ENCODE measurements at regions not wholly inside any gene's neighbourhood (a gene's known extent, or its start where the extent isn't known, plus 50 kb on each side); places are given as distances from the start of the nearest gene placed in this dataset.
"Not testable (repeated sequence)": the region's sequence is repeated elsewhere in the genome, so short reads cannot be mapped to it uniquely, and the experiment has no call there.

DNA sequence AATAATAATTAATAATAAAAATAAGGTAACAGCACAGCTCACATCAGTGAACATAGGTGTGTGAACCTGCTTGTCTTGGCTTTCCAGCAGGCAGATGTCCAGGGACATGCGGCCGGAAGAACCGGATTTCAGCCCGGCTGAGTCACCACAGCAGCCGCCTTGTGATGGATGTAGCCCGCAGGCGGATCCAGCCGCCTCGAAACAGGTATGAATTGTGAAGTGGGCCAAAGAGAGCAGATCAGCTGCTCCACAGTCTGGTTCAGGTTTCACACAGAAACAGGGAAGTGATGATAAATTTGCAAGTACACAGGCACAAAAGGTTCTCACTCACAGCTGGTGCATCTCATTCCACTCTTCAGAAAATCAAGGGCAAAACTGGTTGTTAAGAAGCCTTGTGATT lies 55.1 kb downstream of the ID4 start:
- DNase-seq (ENCODE audit: low read depth in 2 of 2), result no peak

- DNase-seq (ENCODE audit: low read depth in 2 of 2), result no peak
Observed at GRCh38 chr6:19895866-19896692, 58.9 kb downstream of the ID4 start.

GRCh38 chr6:19896693-19897010 lies 59.5 kb downstream of the ID4 start:
- no peak for DNase-seq (ENCODE audit: low read depth in 2 of 2)

GRCh38 chr6:19898141-19898740 lies 61.1 kb downstream of the ID4 start:
- DNase-seq (ENCODE audit: low read depth in 2 of 2), result no peak

GRCh38 chr6:19902201-19902600 lies 65.0 kb downstream of the ID4 start:
- no peak for DNase-seq (ENCODE audit: low read depth in 2 of 2)

DNA sequence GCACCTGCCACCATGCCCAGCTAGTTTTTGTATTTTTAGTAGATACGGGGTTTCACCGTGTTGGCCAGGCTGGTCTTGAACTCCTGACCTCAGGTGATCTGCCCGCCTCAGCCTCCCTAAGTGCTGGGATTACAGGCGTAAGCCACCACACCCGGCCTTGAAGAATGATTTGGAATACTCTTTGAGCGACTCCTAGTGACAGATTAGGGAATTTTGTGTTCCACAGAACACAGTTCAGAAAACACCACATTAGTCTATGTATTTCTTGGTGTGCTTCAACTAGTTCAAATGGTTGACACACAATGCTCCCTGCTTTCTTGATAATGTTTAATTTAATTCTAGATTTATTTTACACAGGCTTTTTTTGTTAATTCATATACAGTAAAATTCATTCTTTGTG lies 67.2 kb downstream of the ID4 start:
- DNase-seq (ENCODE audit: low read depth in 2 of 2), result not testable (repeated sequence)

- DNase-seq (ENCODE audit: low read depth in 2 of 2), result no peak
Observed at GRCh38 chr6:19905584-19905983, 68.4 kb downstream of the ID4 start.

DNA sequence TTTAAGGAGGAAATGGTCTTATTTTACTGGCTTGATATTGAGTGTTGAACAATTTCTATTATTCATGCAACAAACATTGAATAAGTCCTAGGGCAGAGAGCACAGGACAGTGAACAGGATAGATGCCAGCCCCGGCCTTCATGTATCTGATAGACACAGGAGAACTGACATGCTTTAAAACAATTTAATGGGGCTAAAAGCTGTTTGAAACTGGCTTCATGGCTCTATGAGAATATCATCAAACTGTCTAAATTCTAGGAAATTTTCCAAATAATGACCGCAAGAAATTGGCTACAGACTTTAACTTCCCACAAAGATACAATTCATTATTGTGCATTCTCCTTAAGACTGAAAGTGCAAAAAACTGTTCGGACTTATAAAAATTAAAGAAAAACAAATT lies 69.0 kb downstream of the ID4 start:
- no peak for DNase-seq (ENCODE audit: low read depth in 2 of 2)

GRCh38 chr6:19911223-19911622 lies 74.1 kb downstream of the ID4 start:
- DNase-seq (ENCODE audit: low read depth in 2 of 2), result no peak

DNA sequence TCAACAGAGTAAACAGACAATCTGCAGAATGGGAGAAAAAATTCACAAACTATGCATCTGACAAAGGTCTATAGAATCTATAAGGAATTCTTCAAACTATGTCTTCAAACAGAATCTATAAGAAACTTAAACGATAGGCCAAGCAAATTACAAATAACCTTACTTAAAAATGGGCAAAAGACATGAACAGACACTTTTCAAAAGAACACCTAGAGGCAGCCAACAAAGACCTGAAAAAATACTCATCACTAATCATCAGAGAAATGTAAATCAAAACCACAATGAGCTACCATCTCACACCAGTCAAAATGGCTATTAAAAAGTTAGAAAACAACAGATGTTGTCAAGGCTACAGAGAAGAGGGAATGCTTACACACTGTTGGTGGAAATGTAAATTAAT lies 81.3 kb downstream of the ID4 start:
- no peak for DNase-seq (ENCODE audit: low read depth in 2 of 2)

DNA sequence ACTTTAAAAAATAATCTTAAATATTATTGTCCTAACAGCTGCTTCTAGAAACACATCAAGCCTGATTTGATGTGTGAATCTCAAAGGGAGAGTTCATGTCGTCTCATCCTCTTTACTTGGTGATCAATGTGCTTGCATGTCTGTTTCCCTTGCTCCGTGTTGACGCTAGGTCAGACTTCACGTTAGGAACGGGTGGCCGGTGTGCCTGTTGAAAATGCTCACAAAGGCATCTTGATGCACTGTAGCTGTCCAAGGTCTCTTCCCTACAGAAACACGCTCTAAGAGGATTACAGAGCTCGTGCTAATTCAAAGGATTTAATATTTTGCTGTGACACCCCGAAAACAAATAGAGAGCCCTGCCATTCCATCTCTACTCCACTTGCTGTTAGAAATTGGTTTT lies 84.6 kb downstream of the ID4 start:
- DNase-seq (ENCODE audit: low read depth in 2 of 2), result no peak

GRCh38 chr6:19925533-19925932 lies 88.4 kb downstream of the ID4 start:
- no peak for DNase-seq (ENCODE audit: low read depth in 2 of 2)

GRCh38 chr6:19928461-19928860 lies 91.3 kb downstream of the ID4 start:
- no peak for DNase-seq (ENCODE audit: low read depth in 2 of 2)

DNA sequence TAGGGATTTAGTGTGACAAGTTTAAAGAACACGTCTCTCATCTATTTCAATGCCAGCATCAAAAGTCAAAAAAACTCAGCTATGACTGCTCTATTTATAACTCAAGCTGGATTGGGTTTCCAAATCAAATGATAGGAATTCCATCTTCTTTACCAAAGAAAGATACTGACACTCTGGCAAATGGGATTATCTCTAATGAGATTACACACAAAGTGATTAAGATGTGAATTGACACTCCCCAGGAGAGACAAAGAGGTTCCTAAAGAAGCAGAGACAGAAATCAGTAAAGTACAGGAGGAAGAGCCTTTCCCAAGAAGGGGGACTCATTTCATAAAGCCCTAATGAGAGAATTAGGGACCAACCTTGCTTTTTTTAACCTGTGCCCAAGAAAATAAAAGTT lies 92.1 kb downstream of the ID4 start:
- DNase-seq (ENCODE audit: low read depth in 2 of 2), result no peak

DNA sequence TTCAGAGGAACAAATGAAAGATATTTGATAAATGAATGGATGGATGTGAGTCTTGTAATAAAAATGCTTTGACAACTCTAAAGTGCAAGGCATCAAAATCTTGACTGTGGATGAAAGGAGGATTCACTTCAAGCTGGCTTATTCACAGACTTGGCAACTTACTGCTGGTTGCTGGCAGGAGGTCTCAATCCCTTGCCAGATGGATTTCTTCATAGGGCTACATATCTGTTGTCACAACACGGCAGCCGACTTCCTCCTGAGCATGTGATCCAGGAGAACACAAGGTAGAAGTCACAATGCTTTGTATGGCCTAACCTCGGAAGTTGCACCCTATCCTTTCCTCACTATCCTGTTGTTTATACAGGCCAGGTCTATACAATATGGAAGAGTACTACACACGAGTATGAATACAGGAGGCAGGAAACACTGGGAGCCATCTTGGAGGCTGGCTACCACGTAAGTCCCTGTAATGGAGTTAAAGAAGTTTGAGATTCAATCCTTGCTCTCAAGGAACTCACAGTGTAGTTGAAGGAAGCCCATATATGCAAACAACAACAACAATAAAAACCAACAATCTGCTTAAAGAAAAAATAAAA lies 97.9 kb downstream of the ID4 start:
- DNase-seq (ENCODE audit: low read depth in 2 of 2), result no peak

DNA sequence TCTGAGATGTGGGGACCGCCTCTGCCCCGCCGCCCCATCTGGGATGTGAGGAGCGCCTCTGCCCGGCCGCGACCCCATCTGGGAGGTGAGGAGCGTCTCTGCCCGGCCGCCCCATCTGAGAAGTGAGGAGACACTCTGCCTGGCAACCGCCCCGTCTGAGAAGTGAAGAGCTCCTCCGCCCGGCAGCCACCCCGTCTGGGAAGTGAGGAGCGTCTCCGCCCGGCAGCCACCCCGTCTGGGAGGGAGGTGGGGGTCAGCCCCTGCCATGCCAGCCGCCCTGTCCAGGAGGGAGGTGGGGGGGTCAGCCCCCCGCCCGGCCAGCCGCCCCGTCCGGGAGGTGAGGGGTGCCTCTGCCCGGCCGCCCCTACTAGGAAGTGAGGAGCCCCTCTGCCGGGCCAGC lies 102.2 kb downstream of the ID4 start:
- DNase-seq (ENCODE audit: low read depth in 2 of 2), result not testable (repeated sequence)

GRCh38 chr6:19939926-19940325 lies 102.8 kb downstream of the ID4 start:
- DNase-seq (ENCODE audit: low read depth in 2 of 2), result not testable (repeated sequence)

DNA sequence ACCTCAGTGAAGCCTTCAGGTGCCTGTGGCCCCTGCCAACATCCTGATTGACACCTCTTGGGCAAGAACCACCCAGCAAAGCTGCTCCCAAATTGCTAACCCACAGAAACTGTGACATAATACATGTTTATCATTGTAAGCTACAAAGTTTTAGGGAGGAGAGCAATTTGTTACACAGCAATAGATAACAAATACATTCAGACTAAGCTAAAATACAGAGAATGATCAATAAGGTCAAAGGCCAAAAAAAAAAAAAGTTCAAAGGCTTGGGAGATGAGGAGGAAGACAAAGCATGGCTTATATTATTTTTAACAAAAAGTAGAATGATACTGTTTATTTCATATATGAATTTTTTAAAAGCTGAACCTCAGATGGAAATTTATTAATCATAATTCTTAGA lies 105.9 kb downstream of the ID4 start:
- no peak for DNase-seq (ENCODE audit: low read depth in 2 of 2)

GRCh38 chr6:19945843-19946358 lies 108.7 kb downstream of the ID4 start:
- DNase-seq (ENCODE audit: low read depth in 2 of 2), result no peak

DNA sequence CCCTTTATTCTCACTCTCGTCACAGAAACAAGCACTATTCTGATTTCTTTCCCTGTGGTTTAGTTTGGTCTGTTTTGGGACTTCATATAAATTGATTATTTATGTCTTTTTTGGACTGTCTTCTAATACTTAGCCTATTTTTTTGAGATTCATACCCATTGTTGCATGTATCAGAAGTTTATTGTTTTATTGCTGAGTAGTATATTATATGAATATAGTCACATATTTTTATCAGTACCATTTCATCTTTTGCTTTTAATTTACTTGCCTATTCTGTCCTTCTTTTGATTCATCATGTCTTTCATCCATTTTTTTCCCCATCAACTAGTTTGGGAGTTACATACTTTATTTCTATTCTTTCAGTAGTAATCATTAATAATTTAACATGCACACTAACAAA lies 112.0 kb downstream of the ID4 start:
- DNase-seq (ENCODE audit: low read depth in 2 of 2), result no peak

- no peak for DNase-seq (ENCODE audit: low read depth in 2 of 2)
Observed at GRCh38 chr6:19964115-19964514, 126.9 kb downstream of the ID4 start.

DNA sequence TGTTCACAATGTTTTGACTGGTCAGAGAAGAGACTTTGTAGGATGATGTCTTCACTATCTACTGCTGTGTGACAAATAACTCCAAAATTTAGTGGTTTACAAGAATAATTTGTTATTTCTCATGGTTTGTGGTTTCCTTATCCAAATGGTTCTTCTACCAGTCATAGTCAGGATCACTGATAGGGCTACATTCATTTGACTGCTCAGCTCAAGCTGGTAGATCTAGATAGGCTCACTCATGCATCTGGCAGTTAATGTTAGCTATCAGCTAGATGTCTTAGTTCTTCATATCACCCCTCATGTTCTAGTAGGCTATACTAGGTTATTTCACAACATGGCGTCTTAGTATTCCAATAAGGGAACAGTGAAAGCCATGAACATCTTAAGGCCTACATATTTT lies 131.0 kb downstream of the ID4 start:
- no peak for DNase-seq (ENCODE audit: low read depth in 2 of 2)

GRCh38 chr6:19972221-19972620 lies 135.1 kb downstream of the ID4 start:
- DNase-seq (ENCODE audit: low read depth in 2 of 2), result no peak

Measured in stimulated activated CD4-positive, alpha-beta T cell treated with anti-CD3 and anti-CD28 coated beads, Interleukin-12 subunit alpha, Interleukin-12 subunit beta, amount 100 ng/mL, for 24 hours (primary cell).